ENCODE measurements at regions not wholly inside any gene's neighbourhood (a gene's known extent, or its start where the extent isn't known, plus 50 kb on each side); places are given as distances from the start of the nearest gene placed in this dataset.

GRCh38 chrX:40243755-40244515, 146.2 kb upstream of the BCOR start:
- no peaks in the 10 kb centered on the region for H3K36me3 ChIP-seq
- no peak for DNase-seq
- no peaks in the 10 kb centered on the region for H3K27me3 ChIP-seq
- no peak overlapping the region for H3K4me3 ChIP-seq
- H3K27ac ChIP-seq = no peak overlapping the region
- TF ChIP-seq POLR2A (IDR thresholded peaks at IDR 0.05) (no peak), CTCF (IDR thresholded peaks at IDR 0.05) (no peak)
- no peaks in the 10 kb centered on the region for H3K9me3 ChIP-seq
- H3K4me1 ChIP-seq = no peaks in the 10 kb centered on the region
- intact Hi-C loops (cut with DNase I; ENCODE audit: low total_unique reads) = no loop called here

- H3K27ac ChIP-seq = no peak overlapping the region
- H3K36me3 ChIP-seq = no peaks in the 10 kb centered on the region
- no peaks in the 10 kb centered on the region for H3K4me1 ChIP-seq
- H3K4me3 ChIP-seq = no peak overlapping the region
- DNase-seq = no peak
- intact Hi-C loops (cut with DNase I; ENCODE audit: low total_unique reads) = no loop called here
- TF ChIP-seq CTCF (IDR thresholded peaks at IDR 0.05) = no peak
- TF ChIP-seq POLR2A (IDR thresholded peaks at IDR 0.05) = no peak
- no peaks in the 10 kb centered on the region for H3K9me3 ChIP-seq
- no peaks in the 10 kb centered on the region for H3K27me3 ChIP-seq
These were observed 143.1 kb upstream of the BCOR start for GRCh38 chrX:40240844-40241243.

- no peaks in the 10 kb centered on the region for H3K36me3 ChIP-seq
- no peaks in the 10 kb centered on the region for H3K9me3 ChIP-seq
- H3K4me3 ChIP-seq = no peak overlapping the region
- H3K4me1 ChIP-seq = no peaks in the 10 kb centered on the region
- no peaks in the 10 kb centered on the region for H3K27me3 ChIP-seq
- no peak overlapping the region for H3K27ac ChIP-seq
- TF ChIP-seq POLR2A (IDR thresholded peaks at IDR 0.05) = no peak
- no peak for TF ChIP-seq CTCF (IDR thresholded peaks at IDR 0.05)
- intact Hi-C loops (cut with DNase I; ENCODE audit: low total_unique reads) = no loop called here
- DNase-seq = no peak
These were observed 140.0 kb upstream of the BCOR start for GRCh38 chrX:40237731-40238178.

GRCh38 chrX:40230646-40231045, 132.9 kb upstream of the BCOR start:
- Histone ChIP-seq H3K9me3 (no peaks in the 10 kb centered on the region), H3K36me3 (no peaks in the 10 kb centered on the region), H3K4me1 (no peaks in the 10 kb centered on the region), H3K27ac (no peak overlapping the region), H3K27me3 (no peaks in the 10 kb centered on the region), H3K4me3 (no peak overlapping the region)
- intact Hi-C loops (cut with DNase I; ENCODE audit: low total_unique reads) = no loop called here
- TF ChIP-seq POLR2A (IDR thresholded peaks at IDR 0.05) = no peak
- no peak for TF ChIP-seq CTCF (IDR thresholded peaks at IDR 0.05)
- no peak for DNase-seq

- Histone ChIP-seq H3K36me3 (no peaks in the 10 kb centered on the region), H3K4me1 (no peaks in the 10 kb centered on the region), H3K4me3 (no peak overlapping the region), H3K27ac (no peak overlapping the region), H3K9me3 (no peaks in the 10 kb centered on the region), H3K27me3 (no peaks in the 10 kb centered on the region)
- intact Hi-C loops (cut with DNase I; ENCODE audit: low total_unique reads) = no loop called here
- TF ChIP-seq POLR2A (IDR thresholded peaks at IDR 0.05) (no peak), CTCF (IDR thresholded peaks at IDR 0.05) (no peak)
- no peak for DNase-seq
These were observed 129.4 kb upstream of the BCOR start for GRCh38 chrX:40227125-40227524.

Measured in uterus (tissue), 3 donors.